SU-DHL-6 (cell line): ENCODE measurements at regions not wholly inside any gene's neighbourhood (a gene's known extent, or its start where the extent isn't known, plus 50 kb on each side); places are given as distances from the start of the nearest gene placed in this dataset.

Experiments used
- EZH2phosphoT487 ChIP-seq: fragments of 200-600 bp; sonication (generic), shearing (Covaris generic); conservative IDR thresholded peaks from 2 replicates; pipeline ENCODE4 v1.6.1; 2018; ENCODE audit warnings: mild to moderate bottlenecking, antibody characterized with exemption, low read length, moderate library complexity, mixed read lengths
- TF ChIP-seq, protein P1 (sequence below): fragments of 200-600 bp; sonication (generic); IDR thresholded peaks from one replicate; pipeline ENCODE4 v1.5.1; 2017; ENCODE audit warnings: antibody characterized with exemption, mild to moderate bottlenecking, low read length, moderate library complexity; ENCODE audit not compliant: insufficient read depth, poor library complexity, severe bottlenecking

DNA sequence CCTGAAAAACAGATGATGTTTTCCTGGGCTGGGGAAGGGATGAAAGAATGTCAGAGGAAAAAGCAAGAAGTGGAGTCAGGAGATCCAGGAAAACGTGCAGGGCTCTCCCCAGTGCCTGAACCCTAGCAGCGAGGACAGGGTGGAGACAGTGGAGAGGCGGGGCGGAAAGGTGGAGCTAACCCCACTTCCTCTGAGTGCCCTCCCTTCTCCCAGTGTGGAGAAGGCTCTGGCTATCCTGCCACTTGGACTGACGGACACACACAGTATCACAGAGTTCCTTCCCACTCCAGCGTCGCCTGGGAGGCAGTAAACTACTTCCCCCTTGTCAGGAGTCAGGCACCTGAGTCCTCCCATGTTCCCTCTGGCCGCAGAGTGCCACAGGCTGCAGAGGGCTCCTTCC is 125.3 kb upstream of the CHRNA7 start:
- TF ChIP-seq, protein P1, sequence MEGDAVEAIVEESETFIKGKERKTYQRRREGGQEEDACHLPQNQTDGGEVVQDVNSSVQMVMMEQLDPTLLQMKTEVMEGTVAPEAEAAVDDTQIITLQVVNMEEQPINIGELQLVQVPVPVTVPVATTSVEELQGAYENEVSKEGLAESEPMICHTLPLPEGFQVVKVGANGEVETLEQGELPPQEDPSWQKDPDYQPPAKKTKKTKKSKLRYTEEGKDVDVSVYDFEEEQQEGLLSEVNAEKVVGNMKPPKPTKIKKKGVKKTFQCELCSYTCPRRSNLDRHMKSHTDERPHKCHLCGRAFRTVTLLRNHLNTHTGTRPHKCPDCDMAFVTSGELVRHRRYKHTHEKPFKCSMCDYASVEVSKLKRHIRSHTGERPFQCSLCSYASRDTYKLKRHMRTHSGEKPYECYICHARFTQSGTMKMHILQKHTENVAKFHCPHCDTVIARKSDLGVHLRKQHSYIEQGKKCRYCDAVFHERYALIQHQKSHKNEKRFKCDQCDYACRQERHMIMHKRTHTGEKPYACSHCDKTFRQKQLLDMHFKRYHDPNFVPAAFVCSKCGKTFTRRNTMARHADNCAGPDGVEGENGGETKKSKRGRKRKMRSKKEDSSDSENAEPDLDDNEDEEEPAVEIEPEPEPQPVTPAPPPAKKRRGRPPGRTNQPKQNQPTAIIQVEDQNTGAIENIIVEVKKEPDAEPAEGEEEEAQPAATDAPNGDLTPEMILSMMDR, result no peak
- no peak for TF ChIP-seq EZH2phosphoT487
